Loucy (cell line): ENCODE measurements at regions not wholly inside any gene's neighbourhood (a gene's known extent, or its start where the extent isn't known, plus 50 kb on each side); places are given as distances from the start of the nearest gene placed in this dataset.

Source experiments
- H2AFZ ChIP-seq: fragments of 200-600 bp; sonication (generic); 2 replicates; pipeline ENCODE4 v1.6.0; 2016; ENCODE audit warnings: antibody characterized with exemption, mild to moderate bottlenecking, low read length, moderate library complexity
- H3F3A ChIP-seq: fragments of 200-600 bp; 2 replicates; pipeline ENCODE4 v1.6.0; 2016; ENCODE audit warnings: antibody characterized with exemption, low read depth, mild to moderate bottlenecking
- H3K27me3 ChIP-seq: fragments of 200-600 bp; sonication (generic); 2 replicates; pipeline ENCODE4 v1.6.1; 2014; ENCODE audit warnings: low read length, mild to moderate bottlenecking; ENCODE audit not compliant: insufficient read depth, poor library complexity, severe bottlenecking
- H3K36me3 ChIP-seq: fragments of 200-600 bp; sonication (generic); 2 replicates; pipeline ENCODE4 v1.6.1; 2016; ENCODE audit warnings: low read length; ENCODE audit not compliant: insufficient read depth
- H3K4me1 ChIP-seq: fragments of 200-600 bp; sonication (generic); 2 replicates; pipeline ENCODE4 v1.5.1; 2014; ENCODE audit warnings: low read length, mild to moderate bottlenecking; ENCODE audit not compliant: insufficient read depth, poor library complexity, severe bottlenecking
- H3K4me2 ChIP-seq: fragments of 200-600 bp; sonication (generic); 2 replicates; pipeline ENCODE4 v1.6.0; 2014; ENCODE audit warnings: antibody characterized with exemption, low read length, low read depth, mild to moderate bottlenecking; ENCODE audit not compliant: poor library complexity, severe bottlenecking
- H3K4me3 ChIP-seq: fragments of 200-600 bp; sonication (generic); 2 replicates; pipeline ENCODE4 v1.5.1; 2014; ENCODE audit warnings: low read length, mild to moderate bottlenecking, mixed read lengths; ENCODE audit not compliant: poor library complexity, severe bottlenecking
- H3K79me2 ChIP-seq: fragments of 200-600 bp; sonication (generic); 2 replicates; pipeline ENCODE4 v1.6.1; 2014; ENCODE audit warnings: low read length; ENCODE audit not compliant: insufficient read depth
- H3K9ac ChIP-seq: fragments of 200-600 bp; sonication (generic); 2 replicates; pipeline ENCODE4 v1.6.0; 2014; ENCODE audit warnings: mild to moderate bottlenecking, low read depth, low read length, moderate library complexity; ENCODE audit not compliant: poor library complexity, severe bottlenecking
- H3K9me2 ChIP-seq: fragments of 200-600 bp; sonication (generic); replicated peaks from 2 replicates; pipeline ENCODE4 v1.6.1; 2016; ENCODE audit warnings: low read depth, low read length, mixed read lengths
- H3K9me3 ChIP-seq: fragments of 200-600 bp; sonication (generic); 2 replicates; pipeline ENCODE4 v1.6.1; 2014; ENCODE audit warnings: mild to moderate bottlenecking, antibody characterized with exemption, low read length, low read depth; ENCODE audit not compliant: insufficient read depth
- H4K20me1 ChIP-seq: fragments of 200-600 bp; sonication (generic); 2 replicates; pipeline ENCODE4 v1.6.0; 2014; ENCODE audit warnings: antibody characterized with exemption, low read length, mild to moderate bottlenecking; ENCODE audit not compliant: insufficient read depth, poor library complexity, severe bottlenecking
- EZH2phosphoT487 ChIP-seq: fragments of 200-600 bp; IDR thresholded peaks from 2 replicates; pipeline ENCODE4 v1.6.1; 2018; ENCODE audit warnings: antibody characterized with exemption, mild to moderate bottlenecking, moderate library complexity, borderline replicate concordance
- TF ChIP-seq, protein P1 (sequence below): fragments of 200-600 bp; sonication (generic); conservative IDR thresholded peaks from 2 replicates; pipeline ENCODE4 v1.5.1; 2014; ENCODE audit warnings: mild to moderate bottlenecking, antibody characterized with exemption, low read length

DNA sequence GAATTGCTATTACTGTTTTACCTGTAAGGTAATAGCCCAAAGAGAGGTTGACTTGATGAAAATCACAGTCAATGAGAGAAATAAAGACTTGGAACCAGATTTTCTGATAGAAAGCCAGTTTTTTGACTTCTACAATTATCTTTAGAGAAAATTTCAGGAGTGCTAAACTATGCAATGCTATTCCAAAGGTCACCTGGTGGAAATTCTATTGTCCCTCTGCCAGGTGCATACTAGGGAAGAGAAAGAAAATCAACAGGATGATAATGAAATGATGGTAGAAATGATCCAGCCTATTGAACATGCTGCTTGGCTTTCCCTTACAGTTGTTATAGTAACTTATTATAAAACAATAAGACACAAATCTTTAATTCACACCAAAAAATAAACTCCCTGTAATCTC is 85.0 kb downstream of the FASTKD2 start:
- no peaks in the 10 kb centered on the region for H3K36me3 ChIP-seq
- no peaks in the 10 kb centered on the region for H3K79me2 ChIP-seq
- H3K4me2 ChIP-seq = no peak overlapping the region
- no peak overlapping the region for H2AFZ ChIP-seq
- H3K9me3 ChIP-seq = no peaks in the 10 kb centered on the region
- no peaks in the 10 kb centered on the region for H3K9me2 ChIP-seq
- H3F3A ChIP-seq = no peaks in the 10 kb centered on the region
- H3K9ac ChIP-seq = no peak overlapping the region
- H4K20me1 ChIP-seq = no peaks in the 10 kb centered on the region
- H3K27me3 ChIP-seq = no peaks in the 10 kb centered on the region
- TF ChIP-seq, protein P1, sequence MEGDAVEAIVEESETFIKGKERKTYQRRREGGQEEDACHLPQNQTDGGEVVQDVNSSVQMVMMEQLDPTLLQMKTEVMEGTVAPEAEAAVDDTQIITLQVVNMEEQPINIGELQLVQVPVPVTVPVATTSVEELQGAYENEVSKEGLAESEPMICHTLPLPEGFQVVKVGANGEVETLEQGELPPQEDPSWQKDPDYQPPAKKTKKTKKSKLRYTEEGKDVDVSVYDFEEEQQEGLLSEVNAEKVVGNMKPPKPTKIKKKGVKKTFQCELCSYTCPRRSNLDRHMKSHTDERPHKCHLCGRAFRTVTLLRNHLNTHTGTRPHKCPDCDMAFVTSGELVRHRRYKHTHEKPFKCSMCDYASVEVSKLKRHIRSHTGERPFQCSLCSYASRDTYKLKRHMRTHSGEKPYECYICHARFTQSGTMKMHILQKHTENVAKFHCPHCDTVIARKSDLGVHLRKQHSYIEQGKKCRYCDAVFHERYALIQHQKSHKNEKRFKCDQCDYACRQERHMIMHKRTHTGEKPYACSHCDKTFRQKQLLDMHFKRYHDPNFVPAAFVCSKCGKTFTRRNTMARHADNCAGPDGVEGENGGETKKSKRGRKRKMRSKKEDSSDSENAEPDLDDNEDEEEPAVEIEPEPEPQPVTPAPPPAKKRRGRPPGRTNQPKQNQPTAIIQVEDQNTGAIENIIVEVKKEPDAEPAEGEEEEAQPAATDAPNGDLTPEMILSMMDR = no peak
- TF ChIP-seq EZH2phosphoT487 = no peak
- no peak overlapping the region for H3K4me3 ChIP-seq
- H3K4me1 ChIP-seq = peaks cover 2% of the 10 kb centered on the region

DNA sequence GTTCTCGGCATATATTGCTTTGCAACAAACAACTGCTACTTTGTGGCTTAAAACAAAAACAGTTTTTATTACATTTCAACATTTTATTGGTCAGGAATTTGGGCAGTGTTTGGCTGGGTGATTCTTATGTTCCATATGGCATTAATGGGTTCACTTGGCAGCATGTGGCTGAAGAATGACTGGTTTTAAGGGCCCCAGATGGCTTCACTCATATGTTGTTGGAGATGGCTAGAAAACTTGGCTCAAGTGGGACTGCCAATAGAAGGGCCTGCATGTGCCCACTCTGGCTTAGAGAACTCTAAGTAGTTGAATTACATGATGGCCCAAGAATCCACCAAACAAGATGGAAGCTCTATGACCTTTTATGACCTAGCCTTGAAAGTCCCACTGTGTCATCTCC is 86.1 kb downstream of the FASTKD2 start:
- Histone ChIP-seq H4K20me1 (no peaks in the 10 kb centered on the region), H3K79me2 (no peaks in the 10 kb centered on the region), H3K9me3 (no peaks in the 10 kb centered on the region), H3F3A (no peaks in the 10 kb centered on the region), H3K4me3 (no peak overlapping the region), H3K36me3 (no peaks in the 10 kb centered on the region), H3K9ac (no peak overlapping the region), H2AFZ (no peak overlapping the region), H3K4me2 (no peak overlapping the region), H3K4me1 (peaks cover 9% of the 10 kb centered on the region), H3K27me3 (no peaks in the 10 kb centered on the region), H3K9me2 (no peaks in the 10 kb centered on the region)
- TF ChIP-seq, protein P1 = no peak
- TF ChIP-seq EZH2phosphoT487 = no peak

DNA sequence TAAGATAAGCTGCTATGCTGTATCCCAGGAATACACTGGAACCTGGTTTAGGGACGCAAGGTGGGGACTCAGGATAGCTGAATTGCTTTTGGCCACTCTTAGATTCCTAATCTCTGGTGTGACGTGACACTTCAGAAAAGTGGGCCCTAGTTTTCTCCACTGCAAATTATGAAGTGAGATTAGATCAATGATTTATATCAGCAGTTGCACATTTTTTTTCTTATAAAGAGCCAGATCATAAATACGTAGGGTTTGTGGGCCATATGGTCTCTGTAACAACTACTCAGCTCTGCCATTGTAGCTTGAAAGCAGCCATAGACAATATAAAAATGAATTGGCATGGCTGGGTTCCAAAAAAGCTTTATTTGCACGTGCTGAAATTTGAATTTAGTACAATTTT is 85.4 kb upstream of the CPO start:
- Histone ChIP-seq H3K4me3 (no peak overlapping the region), H3K27me3 (no peaks in the 10 kb centered on the region), H3K4me2 (no peak overlapping the region), H3K4me1 (peaks cover 30% of the 10 kb centered on the region), H2AFZ (no peak overlapping the region), H3K36me3 (no peaks in the 10 kb centered on the region), H4K20me1 (no peaks in the 10 kb centered on the region), H3K9ac (no peak overlapping the region), H3K79me2 (no peaks in the 10 kb centered on the region), H3K9me3 (no peaks in the 10 kb centered on the region), H3F3A (peaks cover 3% of the 10 kb centered on the region), H3K9me2 (no peaks in the 10 kb centered on the region)
- TF ChIP-seq, protein P1 = no peak
- TF ChIP-seq EZH2phosphoT487 = no peak
